DMS153 treated with DMSO at 0.1 percent for 48 hours (cell line): ENCODE measurements at regions not wholly inside any gene's neighbourhood (a gene's known extent, or its start where the extent isn't known, plus 50 kb on each side); places are given as distances from the start of the nearest gene placed in this dataset.
"Not testable (repeated sequence)": the region's sequence is repeated elsewhere in the genome, so short reads cannot be mapped to it uniquely, and the experiment has no call there.

ENCODE experiments used
- DNase-seq: peaks from one replicate; lab custom pipeline; 2025; ENCODE audit not compliant: unreplicated experiment; lab: John Stamatoyannopoulos, UW

DNA sequence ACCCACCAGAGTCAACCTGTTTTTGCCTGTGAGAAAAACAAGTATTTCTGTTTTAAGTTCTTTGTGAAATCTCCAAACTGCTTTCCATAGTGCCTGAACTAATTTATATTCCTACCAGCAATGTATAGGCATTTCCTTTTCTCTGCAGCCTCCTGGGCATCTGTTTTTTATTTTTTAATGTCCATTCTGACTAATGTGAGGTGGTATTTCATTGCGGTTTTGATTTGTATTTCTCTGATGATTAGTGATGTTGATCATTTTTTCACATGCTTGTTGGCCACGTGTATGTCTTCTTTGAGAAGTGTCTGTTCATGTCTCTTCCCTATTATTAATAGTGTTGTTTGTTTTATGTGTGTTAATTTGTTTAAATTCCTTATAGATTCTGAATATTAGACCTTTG is 820.5 kb downstream of the MCTP2 start:
- DNase-seq: no peak

DNA sequence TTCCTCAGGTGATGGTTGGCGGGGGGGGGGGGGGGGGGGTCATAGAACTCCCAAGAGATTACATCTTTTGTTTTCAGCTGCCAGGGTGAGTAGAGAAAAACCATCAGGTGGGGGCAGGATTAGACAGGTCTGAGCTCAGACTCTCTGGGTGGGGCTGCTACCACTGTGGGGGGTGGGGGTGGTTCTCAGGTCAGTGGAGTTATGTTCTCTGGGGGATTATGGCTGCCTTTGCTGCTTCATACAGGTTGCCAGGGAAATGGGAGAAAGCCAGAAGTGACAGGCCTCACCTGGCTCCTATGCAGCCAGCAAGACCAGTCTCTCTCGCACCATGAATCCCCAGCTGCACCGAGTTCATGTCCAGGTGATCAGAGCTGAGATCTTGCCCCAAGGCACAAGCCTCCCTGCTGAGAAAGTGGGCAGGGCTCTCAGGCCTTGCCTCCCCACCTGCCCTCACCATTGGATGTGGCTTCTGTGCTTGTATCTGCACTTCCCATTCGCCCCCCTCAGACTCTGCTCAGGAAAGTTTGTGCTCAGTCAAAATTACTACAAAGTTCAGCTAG is 828.1 kb downstream of the MCTP2 start:
- no peak for DNase-seq

DNA sequence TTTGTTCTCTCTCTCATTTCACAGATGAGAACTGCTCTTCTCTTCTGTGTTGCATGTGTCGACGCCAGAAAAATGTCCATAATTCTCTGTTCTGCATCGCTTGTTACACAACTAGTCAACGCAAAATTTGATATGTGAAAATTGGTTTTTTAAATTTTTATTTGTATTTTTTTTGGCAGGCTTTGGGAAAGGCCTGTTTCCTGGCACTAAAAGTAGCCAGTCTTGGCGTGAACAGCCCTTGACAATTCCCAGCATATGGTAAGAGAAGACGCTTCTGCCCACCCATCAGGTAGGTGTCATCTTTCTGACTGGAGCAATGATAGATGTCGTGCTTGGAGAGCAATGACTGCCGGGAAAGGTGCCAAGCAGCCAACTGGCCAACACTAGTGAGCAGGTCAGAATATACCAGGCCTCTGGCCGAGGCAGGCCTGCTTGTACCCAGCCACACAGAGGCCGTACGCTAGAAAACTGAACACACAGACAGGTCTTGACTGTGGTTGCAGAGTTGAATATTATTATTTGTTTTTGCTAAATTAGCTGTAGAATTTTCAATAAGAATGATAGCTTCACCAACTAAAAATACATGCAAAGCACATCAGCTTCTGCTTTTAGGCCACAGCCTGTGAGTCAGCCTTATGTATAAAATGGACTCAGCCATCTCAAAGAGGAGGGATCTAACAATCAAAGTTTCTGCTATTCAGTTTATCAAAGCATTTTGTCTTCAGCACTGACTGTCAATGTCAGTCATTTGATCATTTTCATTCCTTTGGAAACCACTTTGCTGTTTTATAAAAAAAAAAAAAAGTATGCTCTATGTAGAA is 837.5 kb downstream of the MCTP2 start:
- no peak for DNase-seq

DNA sequence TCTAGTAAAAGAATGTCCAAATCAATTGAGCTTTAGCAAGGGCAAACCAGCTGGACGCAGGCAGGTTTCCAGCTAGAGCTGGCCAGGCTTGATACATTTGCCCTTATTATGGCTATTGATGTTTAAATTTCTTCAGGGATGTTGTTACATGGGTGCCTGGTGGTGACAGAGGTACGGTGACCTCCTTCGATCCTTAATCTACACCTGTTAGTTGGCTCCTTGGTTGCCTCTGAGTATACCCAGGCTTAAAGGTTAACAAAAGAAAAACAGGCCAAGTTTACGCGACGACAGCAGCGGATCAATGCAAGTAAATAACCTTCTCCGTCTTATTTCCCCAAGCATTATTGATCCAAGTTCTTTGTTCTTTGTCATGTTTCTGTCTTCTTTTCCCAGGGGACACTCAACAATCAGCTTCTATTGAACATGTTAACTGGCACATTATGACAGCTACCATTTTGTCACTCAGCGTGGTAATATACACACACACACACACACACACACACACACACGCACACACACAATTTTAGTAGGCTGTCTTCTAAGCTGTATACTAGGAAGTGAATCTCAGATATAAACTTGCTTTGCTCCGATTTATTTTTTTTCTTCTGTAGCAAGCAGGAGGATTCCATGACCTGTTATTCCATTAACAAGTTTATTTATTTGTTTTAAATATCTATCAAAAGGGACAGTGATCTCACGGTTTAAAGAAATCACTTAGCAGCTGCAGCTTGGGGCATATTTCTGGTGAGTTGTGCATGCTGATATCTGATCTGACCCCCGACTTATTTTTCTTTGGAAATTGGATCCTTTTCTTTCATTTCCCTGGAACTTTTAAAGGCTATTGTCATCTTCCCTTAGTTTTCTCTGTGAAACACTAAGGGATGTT is 844.7 kb downstream of the MCTP2 start:
- no peak for DNase-seq

DNA sequence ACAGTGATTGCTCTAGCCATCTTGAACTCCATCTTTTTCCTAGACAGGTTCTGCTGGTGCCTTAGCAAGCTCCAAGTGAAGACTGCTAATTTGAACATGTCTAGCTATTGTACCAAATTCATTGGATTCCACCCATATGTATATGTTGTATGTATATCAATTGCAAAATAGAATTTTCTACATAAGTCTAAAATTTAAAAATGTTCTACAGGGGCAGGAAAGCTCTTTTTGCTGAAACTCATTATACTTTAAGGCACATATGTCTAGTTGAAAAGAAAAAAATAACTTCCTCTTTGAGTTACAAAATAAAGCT is 845.3 kb downstream of the MCTP2 start:
- DNase-seq: no peak

DNA sequence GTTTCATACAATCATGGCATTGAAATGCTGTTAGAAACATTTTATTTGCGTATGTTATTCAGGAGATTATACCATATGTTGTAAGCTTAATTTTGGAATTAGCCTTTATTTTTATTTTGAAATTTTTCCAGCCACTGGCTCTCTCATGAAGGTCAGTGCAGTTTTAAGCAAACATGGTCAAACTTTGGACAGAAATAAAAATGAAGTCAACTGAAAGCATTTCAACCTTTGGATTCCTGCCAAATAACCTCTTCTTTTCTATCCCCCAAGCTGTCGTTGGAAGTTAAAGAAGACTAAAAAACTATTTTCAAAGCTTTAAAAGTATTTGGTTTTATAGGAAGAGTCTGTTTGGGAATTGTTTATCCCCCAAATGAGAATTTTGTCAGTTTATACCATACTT is 846.6 kb downstream of the MCTP2 start:
- DNase-seq: no peak

DNA sequence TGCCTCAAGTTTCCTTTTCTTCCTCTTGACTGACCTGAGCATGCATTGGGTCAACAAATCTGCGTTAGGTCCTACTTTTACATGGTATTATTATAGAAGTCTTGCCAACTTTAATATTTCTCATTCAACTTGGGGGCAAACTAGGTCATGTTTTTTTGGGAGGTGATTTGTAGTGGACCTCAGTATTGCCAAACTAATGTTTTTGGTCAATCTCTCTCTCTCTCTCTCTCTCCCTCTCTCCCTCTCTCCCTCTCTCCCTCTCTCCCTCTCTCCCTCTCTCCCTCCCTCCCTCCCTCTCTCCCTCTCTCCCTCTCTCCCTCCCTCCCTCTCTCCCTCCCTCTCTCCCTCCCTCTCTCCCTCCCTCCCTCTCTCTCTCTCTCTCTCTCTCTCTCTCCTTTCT is 848.9 kb downstream of the MCTP2 start:
- DNase-seq: not testable (repeated sequence)

DNA sequence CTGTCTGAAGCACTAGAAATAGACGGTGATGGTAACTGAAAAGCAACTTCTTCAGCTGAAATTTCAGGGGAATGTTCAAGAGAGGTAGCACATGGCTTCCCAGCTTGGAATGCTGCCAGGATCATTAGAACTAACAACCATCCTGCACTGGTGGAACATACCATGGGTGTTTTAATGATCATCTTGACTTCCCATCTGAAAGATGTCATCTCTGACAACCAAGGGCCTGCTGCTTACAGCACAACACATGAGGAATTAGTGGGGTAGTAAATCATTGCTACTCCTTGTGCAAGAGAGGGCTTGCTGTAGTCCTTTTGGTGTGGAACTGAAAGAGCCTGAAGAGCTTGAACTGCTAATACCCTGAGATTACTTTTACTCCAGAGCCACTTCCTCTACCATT is 853.7 kb downstream of the MCTP2 start:
- DNase-seq: no peak

DNA sequence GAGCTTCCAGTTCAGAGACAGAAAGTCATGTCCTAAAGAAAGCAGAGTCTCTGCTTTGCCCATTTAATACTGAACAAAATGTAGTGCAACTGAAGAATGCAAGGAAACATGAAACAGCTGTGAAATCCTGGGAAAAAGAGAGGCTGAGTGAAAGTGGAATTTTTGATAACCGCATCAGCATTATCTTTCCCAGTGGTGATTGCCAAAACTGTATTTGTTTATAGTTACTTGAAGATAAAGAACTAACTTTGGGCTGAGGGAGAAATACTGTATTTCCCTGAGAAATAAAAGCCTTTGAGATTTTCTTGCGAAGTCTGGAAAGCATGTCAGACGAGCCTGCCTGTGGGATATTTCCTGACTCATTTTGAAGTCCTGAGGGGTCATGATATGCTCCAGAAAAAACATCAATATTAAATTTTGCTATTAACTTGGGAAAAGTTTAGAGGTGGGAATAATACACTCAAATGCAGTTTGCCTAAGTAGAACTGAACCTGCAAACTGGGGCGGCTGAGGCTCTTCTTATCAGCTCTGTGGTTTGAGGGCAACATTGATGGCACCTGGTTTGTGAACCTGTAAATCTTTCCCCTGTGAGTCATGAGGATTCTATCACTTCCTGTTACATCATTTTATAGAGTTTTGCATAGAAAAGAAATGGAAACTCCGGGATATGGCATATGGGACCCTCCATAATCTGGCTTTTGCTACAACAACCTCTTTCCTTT is 855.3 kb downstream of the MCTP2 start:
- no peak for DNase-seq

DNA sequence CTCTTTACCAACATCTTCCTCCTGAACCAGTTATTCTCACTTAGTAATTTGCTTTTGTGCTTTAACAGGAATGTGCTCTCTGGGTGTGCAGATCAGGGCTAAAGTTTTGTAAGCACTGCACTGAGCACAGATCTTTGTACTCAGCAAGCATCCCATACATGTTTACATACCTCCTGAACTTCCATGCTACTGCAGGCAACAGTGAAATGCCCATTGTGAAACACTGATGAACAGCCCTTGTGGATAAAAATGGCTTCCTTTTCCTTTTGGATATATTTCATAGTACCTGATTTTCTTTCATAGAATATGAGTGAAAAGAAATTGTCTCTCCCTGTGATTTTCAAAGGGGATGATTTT is 855.9 kb downstream of the MCTP2 start:
- DNase-seq: no peak

DNA sequence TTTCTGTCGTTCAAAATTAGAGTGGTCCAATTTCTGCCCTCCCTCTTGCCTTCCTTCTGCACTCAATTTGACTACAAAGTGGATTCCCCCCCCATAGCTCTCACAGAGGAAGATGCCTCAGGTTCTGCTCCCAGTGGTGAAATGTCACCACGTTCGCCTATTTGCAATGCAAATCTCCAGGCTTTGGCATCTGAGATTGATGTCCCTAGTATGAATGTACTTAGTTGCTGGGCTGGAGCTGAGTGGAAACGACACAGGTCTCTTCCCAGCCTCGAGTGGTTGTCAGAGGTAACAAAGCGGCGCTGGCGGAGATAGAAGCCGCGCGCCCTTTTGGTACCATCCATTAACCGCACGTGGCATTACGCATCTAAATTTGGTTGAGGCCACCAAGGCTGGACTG is 860.1 kb downstream of the MCTP2 start:
- no peak for DNase-seq

DNA sequence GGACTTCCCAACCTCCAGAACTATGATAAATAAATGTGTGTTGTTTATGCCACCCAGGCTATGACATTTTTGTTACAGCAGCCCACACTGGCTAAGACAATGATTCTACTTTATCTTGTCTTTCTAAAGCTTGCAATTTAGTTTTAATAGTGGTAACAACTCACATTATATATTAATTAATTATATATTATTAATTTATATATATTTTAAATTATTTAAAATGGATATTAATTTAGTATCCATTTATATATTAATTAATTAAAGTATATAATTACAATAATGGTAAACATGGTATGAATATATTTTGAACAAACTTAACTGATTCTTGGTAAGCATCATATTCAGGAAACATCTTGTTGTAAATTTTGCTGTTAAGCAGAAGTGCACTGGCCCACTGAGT is 863.9 kb downstream of the MCTP2 start:
- no peak for DNase-seq

DNA sequence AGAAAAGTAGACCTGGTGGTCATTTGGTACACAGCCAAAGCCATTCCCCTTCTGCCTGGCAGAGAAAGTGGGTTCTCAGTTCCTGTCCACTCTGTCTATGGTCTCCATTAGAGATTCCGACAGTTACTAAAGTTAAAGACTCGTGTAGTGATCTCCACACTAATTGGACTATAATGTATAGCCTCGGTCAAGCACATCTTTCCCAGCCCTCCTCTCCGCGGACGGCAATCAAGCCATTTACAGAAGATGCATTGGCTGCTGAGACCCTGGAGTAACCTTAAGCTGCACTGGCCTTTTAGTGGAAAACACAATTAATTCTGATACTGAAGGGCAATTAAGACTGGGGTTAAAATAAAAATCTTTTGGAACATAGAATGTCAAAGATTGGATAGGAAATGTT is 865.3 kb downstream of the MCTP2 start:
- DNase-seq: no peak

DNA sequence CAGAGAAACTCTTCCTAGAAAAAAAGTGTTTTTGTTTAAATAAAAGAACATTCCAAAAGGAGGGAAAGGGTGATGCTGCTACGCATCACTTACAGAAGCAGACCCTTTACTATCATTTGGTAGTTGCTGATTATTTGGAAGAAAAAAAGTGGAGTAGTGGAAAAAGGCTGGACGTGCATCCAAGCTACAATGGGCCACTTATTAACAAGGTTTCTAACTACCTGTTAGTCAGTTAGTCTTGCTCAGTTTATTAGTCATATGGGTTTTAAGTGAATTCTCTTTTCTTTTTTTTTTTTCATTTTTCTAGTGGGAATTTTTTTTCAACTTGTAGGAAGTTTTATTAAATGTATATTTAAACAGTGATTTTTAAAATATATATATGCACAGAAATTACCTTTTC is 866.0 kb downstream of the MCTP2 start:
- no peak for DNase-seq

DNA sequence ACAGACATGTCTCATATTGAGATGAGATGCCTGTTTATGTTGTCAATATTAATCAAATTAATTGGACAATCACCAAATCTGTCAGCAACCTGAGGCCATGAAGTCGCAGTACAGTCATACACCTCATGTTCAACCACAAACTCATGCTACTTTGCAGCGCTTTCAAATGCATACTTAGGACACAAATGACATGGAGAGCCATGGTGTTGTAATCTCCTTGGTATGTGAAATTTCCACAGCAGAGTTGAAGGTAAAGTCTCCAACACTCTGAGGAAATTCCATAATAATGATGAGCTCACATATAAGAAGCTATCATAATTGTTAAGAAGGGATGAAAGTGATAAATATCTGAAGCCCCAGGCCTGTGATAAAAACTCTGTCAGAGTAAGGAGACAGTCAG is 873.9 kb downstream of the MCTP2 start:
- DNase-seq: no peak

DNA sequence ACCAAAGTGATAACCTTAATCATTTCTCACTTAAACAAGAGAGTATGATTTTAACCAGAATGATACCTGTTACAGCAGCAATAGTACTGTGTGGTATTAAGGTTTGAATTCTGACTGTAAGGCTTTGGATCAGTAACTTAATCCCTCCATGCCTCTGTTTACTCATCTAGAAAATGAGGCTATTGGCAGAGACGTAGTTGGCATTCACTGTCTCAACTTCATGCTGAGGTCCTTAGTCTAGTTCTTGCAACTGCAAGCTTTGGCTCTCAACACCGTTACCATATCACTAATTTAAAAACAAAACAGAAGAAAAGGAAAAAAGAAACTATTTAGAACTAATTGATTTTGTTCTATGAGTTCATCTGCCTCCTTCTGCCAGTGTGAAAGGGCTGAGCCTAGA is 875.4 kb downstream of the MCTP2 start:
- no peak for DNase-seq

DNA sequence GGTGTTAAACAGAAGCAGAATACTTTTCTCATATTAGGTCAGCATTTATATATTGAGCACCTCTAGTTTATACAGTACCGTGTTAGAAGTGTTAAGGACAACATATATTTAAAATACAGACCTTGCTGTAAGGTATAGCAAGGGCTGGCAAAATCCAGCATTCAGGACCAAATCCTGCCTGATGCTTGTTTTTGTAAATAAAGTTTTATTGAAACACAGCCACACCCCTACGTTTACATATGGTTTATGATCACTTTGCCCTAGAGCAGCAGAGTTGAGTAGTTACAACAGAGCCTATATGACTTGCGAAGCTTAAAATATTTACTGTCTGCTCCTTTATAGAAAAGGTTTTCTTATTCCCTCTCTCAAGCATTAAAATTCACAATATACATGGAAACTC is 877.3 kb downstream of the MCTP2 start:
- no peak for DNase-seq

DNA sequence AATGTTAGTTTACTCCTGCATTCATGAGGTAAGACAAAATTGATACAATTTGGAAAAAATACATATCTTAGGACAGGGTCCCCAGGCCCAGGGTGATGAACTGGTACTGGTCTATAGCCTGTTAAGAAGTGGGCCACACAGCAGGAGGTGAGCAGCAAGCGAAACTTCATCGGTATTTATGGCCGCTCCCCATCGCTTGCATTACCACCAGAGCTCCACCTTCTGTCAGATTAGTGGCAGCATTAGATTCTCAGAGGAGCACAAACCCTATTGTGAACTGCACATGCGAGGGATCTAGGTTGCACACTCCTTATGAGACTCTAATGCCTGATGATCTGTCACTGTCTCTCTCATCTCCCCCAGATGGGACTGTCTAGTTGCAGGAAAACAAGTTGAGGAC is 880.6 kb downstream of the MCTP2 start:
- no peak for DNase-seq

DNA sequence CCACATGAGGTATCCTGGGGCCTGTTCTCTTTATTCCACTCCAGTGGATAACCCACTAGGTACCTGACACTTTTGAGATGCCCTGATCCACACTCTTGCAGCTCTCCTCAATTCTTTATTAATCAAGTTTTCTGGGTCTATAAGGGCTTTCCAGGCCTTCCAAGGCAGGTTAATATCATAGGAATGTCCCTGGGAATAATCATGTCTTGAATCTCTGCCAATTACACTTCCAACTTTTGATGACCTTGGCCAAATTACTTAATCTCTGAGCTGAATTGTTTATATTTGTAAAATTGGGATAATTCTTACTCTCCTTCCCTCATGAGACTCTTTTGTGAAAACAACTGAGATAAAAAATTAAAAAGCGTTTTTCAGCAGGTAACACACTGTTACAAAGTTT is 881.7 kb downstream of the MCTP2 start:
- no peak for DNase-seq

DNA sequence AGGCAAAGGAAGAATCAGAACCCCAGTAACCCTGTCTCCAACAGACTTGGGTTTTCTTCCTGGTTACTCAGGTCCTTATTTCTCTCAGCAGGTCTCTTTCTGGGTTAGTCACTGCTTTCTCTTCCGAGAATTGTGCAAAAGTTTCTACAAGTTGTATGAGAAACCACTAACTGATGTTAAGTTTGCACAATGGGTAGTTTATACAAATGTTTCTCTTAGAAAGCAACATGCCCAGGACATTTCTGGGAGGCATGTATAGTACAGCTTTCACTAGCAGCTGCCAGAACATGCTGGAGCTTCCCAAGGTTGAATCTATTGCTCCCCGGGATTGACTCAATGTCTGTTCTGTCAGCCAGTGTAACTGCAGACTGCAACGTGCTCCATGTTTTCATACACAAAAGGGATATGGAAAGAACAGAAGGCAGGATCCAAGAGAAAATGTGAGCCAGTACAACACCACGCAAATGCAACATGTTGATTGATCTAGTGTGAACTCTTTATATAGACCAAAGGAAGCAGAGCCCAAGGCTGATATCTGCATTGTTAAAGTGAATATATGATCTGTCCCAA is 887.8 kb downstream of the MCTP2 start:
- no peak for DNase-seq

DNA sequence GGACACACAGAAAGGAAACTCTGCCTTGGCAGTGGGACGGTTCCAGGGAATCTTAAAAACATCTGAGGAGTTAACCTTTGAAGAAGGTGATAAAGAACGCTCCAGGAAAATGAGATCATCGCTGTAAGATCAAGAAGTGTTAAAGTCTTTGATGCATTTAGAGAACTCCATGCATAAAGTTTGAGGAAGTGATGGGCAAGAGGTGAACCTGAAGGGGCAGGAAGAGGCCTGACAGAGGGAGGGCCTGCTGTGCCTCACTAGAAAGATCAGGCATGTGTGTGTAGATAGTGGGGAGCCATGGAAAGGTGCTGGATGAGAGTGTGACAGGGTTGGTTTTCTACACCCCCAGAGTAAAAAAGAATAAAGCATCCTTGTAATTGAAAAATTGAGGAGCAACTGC is 889.2 kb downstream of the MCTP2 start:
- DNase-seq: no peak
